H1 (cell line): ENCODE measurements at regions not wholly inside any gene's neighbourhood (a gene's known extent, or its start where the extent isn't known, plus 50 kb on each side); places are given as distances from the start of the nearest gene placed in this dataset.

ENCODE experiments used
- CTCF ChIA-PET: fragments of 300-600 bp; sonication (Branson Sonifier 250); formaldehyde crosslinking; loops from one replicate; lab custom pipeline; 2021; ENCODE audit not compliant: partially characterized antibody; lab: Charles Lee
- POLR2A ChIA-PET: fragments of 300-600 bp; sonication (Branson Sonifier 250); formaldehyde crosslinking; loops from one replicate; lab custom pipeline; 2021; ENCODE audit warnings: inconsistent platforms; ENCODE audit not compliant: partially characterized antibody; lab: Charles Lee
- DNase-seq, 2 experiments: peaks; one replicate each; pipeline versions ENCODE4 v3.0.0 to v3.0.0-alpha.2; 2010 to 2022; ENCODE audit warnings: low spot score in 2 of 2, low read depth in 1 of 2, mixed read lengths in 1 of 2
- FAIRE-seq: peaks from 2 replicates; lab custom pipeline; 2011; peaks lifted over from hg19 to GRCh38; lab: Jason Lieb, UNC
- H2AFZ ChIP-seq: 2 replicates; pipeline ENCODE4 v1.8.1; 2012; ENCODE audit warnings: low read length, inconsistent platforms
- H2AK5ac ChIP-seq: 2 replicates; pipeline ENCODE4 v1.6.1; 2013; ENCODE audit warnings: low read depth, low read length
- H2BK120ac ChIP-seq: replicated peaks from 2 replicates; pipeline ENCODE3; 2013; ENCODE audit warnings: low read depth, low read length, inconsistent platforms
- H2BK12ac ChIP-seq: 2 replicates; pipeline ENCODE4 v1.6.1; 2013; ENCODE audit warnings: low read depth, low read length
- H2BK15ac ChIP-seq: 2 replicates; pipeline ENCODE4 v1.6.1; 2013; ENCODE audit warnings: low read length
- H2BK20ac ChIP-seq: 2 replicates; pipeline ENCODE4 v1.6.1; 2013; ENCODE audit warnings: low read length
- H2BK5ac ChIP-seq: 2 replicates; pipeline ENCODE4 v1.6.1; 2013; ENCODE audit warnings: low read depth, low read length
- H3K14ac ChIP-seq: 2 replicates; pipeline ENCODE4 v1.6.1; 2013; ENCODE audit warnings: inconsistent platforms; ENCODE audit not compliant: insufficient read length
- H3K18ac ChIP-seq: 2 replicates; pipeline ENCODE4 v1.6.1; 2013; ENCODE audit warnings: low read length; ENCODE audit errors: extremely low read depth
- H3K23ac ChIP-seq: 2 replicates; pipeline ENCODE4 v1.6.1; 2013; ENCODE audit warnings: inconsistent platforms; ENCODE audit not compliant: insufficient read length
- H3K23me2 ChIP-seq: 2 replicates; pipeline ENCODE4 v1.6.1; 2013; ENCODE audit warnings: low read depth, low read length
- H3K27ac ChIP-seq: 2 replicates; pipeline ENCODE4 v1.6.1; 2011; ENCODE audit warnings: low read depth, low read length, inconsistent platforms
- H3K27me3 ChIP-seq, 4 experiments: replicated peaks in 1 of 4; 1 replicate in 1 of 4; 2 replicates in 3 of 4; pipeline versions ENCODE4 v1.6.1 to v1.8.1; 2011 to 2013; ENCODE audit warnings: low read length in 3 of 4, mild to moderate bottlenecking in 3 of 4, inconsistent platforms in 2 of 4, mixed read lengths in 2 of 4, moderate library complexity in 1 of 4; ENCODE audit not compliant: control insufficient read depth in 3 of 4, insufficient read depth in 3 of 4; ENCODE audit errors: extremely low read depth in 1 of 4
- H3K36me3 ChIP-seq, 4 experiments: 2 replicates each; pipeline versions ENCODE4 v1.6.1 to v1.8.1; 2011 to 2013; ENCODE audit warnings: mild to moderate bottlenecking in 4 of 4, low read length in 3 of 4, moderate library complexity in 2 of 4, control low read depth in 1 of 4, inconsistent platforms in 1 of 4; ENCODE audit not compliant: insufficient read depth in 4 of 4, control insufficient read depth in 2 of 4
- H3K4ac ChIP-seq: replicated peaks from 2 replicates; pipeline ENCODE3; 2013; ENCODE audit warnings: low read length, low read depth, mixed read lengths, inconsistent platforms; ENCODE audit not compliant: insufficient read length
- H3K4me1 ChIP-seq, 4 experiments: replicated peaks in 1 of 4; 1 replicate in 1 of 4; 2 replicates in 3 of 4; pipeline versions ENCODE4 v1.6.1 to v1.8.1; 2011 to 2013; ENCODE audit warnings: low read length in 3 of 4, inconsistent platforms in 2 of 4, mixed read lengths in 1 of 4; ENCODE audit not compliant: insufficient read depth in 4 of 4, control insufficient read depth in 3 of 4
- H3K4me2 ChIP-seq, 2 experiments: 2 replicates each; pipeline versions ENCODE4 v1.6.1 to v1.8.1; 2011 to 2013; ENCODE audit warnings: low read depth in 2 of 2, low read length in 2 of 2, control low read depth in 1 of 2, inconsistent platforms in 1 of 2, mild to moderate bottlenecking in 1 of 2; ENCODE audit not compliant: insufficient read depth in 1 of 2
- H3K4me3 ChIP-seq, 4 experiments: fragments of 200-600, 300-600 bp in 1 of 4; sonication (generic), shearing (Covaris generic), sonication (Bioruptor Twin) in 1 of 4; 2 replicates each; pipeline versions ENCODE4 v1.5.1 to v1.8.1; 2011 to 2016; ENCODE audit warnings: low read length in 4 of 4, low read depth in 3 of 4, control low read depth in 2 of 4, inconsistent platforms in 2 of 4, mild to moderate bottlenecking in 2 of 4, mixed read lengths in 1 of 4, moderate library complexity in 1 of 4; ENCODE audit not compliant: insufficient read depth in 2 of 4; ENCODE audit errors: extremely low read depth in 1 of 4
- H3K56ac ChIP-seq: replicated peaks from 2 replicates; pipeline ENCODE3; 2013; ENCODE audit warnings: low read depth, mild to moderate bottlenecking, mixed read lengths, low read length, inconsistent platforms; ENCODE audit not compliant: insufficient read length
- H3K79me1 ChIP-seq: 2 replicates; pipeline ENCODE4 v1.6.1; 2013; ENCODE audit warnings: low read depth, low read length, control low read depth
- H3K79me2 ChIP-seq, 2 experiments: 2 replicates each; pipeline versions ENCODE4 v1.6.1 to v1.8.1; 2012 to 2013; ENCODE audit warnings: low read length in 2 of 2, mild to moderate bottlenecking in 2 of 2, inconsistent platforms in 1 of 2; ENCODE audit not compliant: insufficient read depth in 2 of 2, control insufficient read depth in 1 of 2
- H3K9ac ChIP-seq, 4 experiments: replicated peaks in 1 of 4; 1 replicate in 1 of 4; 2 replicates in 3 of 4; pipeline versions ENCODE4 v1.6.1 to v1.8.1; 2011 to 2013; ENCODE audit warnings: low read depth in 3 of 4, low read length in 3 of 4, control low read depth in 2 of 4, mild to moderate bottlenecking in 2 of 4, moderate library complexity in 2 of 4, inconsistent platforms in 1 of 4; ENCODE audit errors: extremely low read depth in 1 of 4
- H3K9me3 ChIP-seq, 2 experiments: 2 replicates each; pipeline versions ENCODE4 v1.6.1 to v1.8.1; 2012 to 2013; ENCODE audit warnings: mild to moderate bottlenecking in 2 of 2, moderate library complexity in 2 of 2, control low read depth in 1 of 2, inconsistent platforms in 1 of 2, low read depth in 1 of 2, low read length in 1 of 2, mixed read lengths in 1 of 2; ENCODE audit not compliant: insufficient read depth in 2 of 2
- H4K20me1 ChIP-seq, 2 experiments: replicated peaks in 1 of 2; 2 replicates each; pipeline versions ENCODE3 to v1.8.1; 2011 to 2013; ENCODE audit warnings: inconsistent platforms in 2 of 2, low read length in 2 of 2, mild to moderate bottlenecking in 1 of 2; ENCODE audit not compliant: insufficient read depth in 2 of 2, control insufficient read depth in 1 of 2
- H4K5ac ChIP-seq: 2 replicates; pipeline ENCODE4 v1.6.1; 2013; ENCODE audit warnings: low read length, low read depth, mixed read lengths, inconsistent platforms; ENCODE audit not compliant: insufficient read length
- H4K8ac ChIP-seq: 2 replicates; pipeline ENCODE4 v1.8.0; 2013; ENCODE audit warnings: mild to moderate bottlenecking, moderate library complexity, low read length, inconsistent platforms; ENCODE audit not compliant: insufficient read depth; ENCODE audit errors: extremely low read depth
- H4K91ac ChIP-seq: replicated peaks from 2 replicates; pipeline ENCODE3; 2013; ENCODE audit warnings: low read length, mixed read lengths, inconsistent platforms; ENCODE audit not compliant: insufficient read length
- CBX8 ChIP-seq: fragments of 300-800, 300-1000 bp; sonication (generic); IDR thresholded peaks from 2 replicates; pipeline ENCODE4 v1.7.1; 2016; ENCODE audit warnings: low read depth, low read length, borderline replicate concordance
- CTBP2 ChIP-seq: IDR thresholded peaks from 2 replicates; pipeline ENCODE4 v1.7.0; 2011; ENCODE audit warnings: borderline replicate concordance, mild to moderate bottlenecking, moderate library complexity, mixed read lengths, low read length; ENCODE audit not compliant: insufficient read depth, insufficient read length
- NANOG ChIP-seq: IDR thresholded peaks from 2 replicates; pipeline ENCODE4 v1.6.1; 2011; ENCODE audit warnings: low read length, low read depth, mild to moderate bottlenecking, inconsistent platforms; ENCODE audit not compliant: insufficient read depth, poor library complexity, severe bottlenecking
- RBBP5 ChIP-seq: IDR thresholded peaks from 2 replicates; pipeline ENCODE4 v1.7.1; 2012; ENCODE audit warnings: low read depth, mild to moderate bottlenecking, inconsistent platforms, low read length, moderate library complexity, borderline replicate concordance
- YY1 ChIP-seq: IDR thresholded peaks from 2 replicates; pipeline ENCODE4 v1.6.1; 2011; ENCODE audit warnings: low read depth, mild to moderate bottlenecking, low read length
- TF ChIP-seq, protein P1 (sequence below), 3 experiments: IDR thresholded peaks; 1 replicate in 2 of 3; 2 replicates in 1 of 3; pipeline versions ENCODE4 v1.5.1 to v1.6.1; 2011; ENCODE audit warnings: low read length in 3 of 3, mild to moderate bottlenecking in 3 of 3, inconsistent platforms in 2 of 3, low read depth in 1 of 3, moderate library complexity in 1 of 3; ENCODE audit not compliant: insufficient read depth in 1 of 3; ENCODE audit errors: control extremely low read depth in 1 of 3

DNA sequence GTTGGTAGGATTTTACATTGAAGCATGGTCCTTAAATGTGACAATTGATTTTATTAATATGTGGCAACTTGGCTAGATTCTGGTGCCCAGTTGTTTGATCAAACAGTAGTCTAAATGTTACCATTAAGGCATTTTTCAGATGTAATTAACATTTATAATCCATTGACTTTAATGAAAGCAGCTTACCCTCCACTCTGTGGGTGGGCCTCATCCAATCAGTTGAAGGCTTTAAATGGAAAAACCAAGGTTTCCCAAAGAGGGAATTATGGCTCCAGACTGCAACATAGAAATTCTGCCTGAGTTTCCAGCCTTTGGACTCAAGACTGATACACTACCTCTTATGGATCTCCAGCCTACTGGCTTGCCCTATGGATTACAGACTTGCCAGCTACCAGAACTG lies 1153.2 kb downstream of the BCL11B start:
- Histone ChIP-seq H3K4me3 (no peak overlapping the region), H3K23me2 (no peaks in the 10 kb centered on the region), H2BK120ac (no peak overlapping the region), H3K27ac (no peak overlapping the region), H3K79me2 (no peaks in the 10 kb centered on the region), H2BK15ac (no peak overlapping the region), H4K20me1 (no peaks in the 10 kb centered on the region), H3K9ac (no peak overlapping the region), H2BK5ac (no peak overlapping the region), H3K56ac (no peak overlapping the region), H2BK12ac (no peak overlapping the region), H3K23ac (no peak overlapping the region), H3K27me3 (no peaks in the 10 kb centered on the region), H2AFZ (no peak overlapping the region), H3K4ac (no peak overlapping the region), H3K4me1 (no peaks in the 10 kb centered on the region), H4K5ac (no peak overlapping the region), H3K36me3 (no peaks in the 10 kb centered on the region), H2AK5ac (no peak overlapping the region), H3K14ac (no peak overlapping the region), H2BK20ac (no peak overlapping the region), H3K4me2 (no peak overlapping the region), H3K18ac (no peak overlapping the region), H3K9me3 (no peaks in the 10 kb centered on the region), H4K91ac (no peak overlapping the region), H3K79me1 (no peaks in the 10 kb centered on the region), H4K8ac (no peak overlapping the region)
- ChIA-PET CTCF (no interaction called here), POLR2A (interaction anchor here (0.6 kb wide), 1 partner anchor 101 kb away, joined by 3 read pairs; no protein-coding TSS in a partner anchor)
- TF ChIP-seq CTBP2, result no peak
- TF ChIP-seq NANOG, result no peak
- TF ChIP-seq, protein P1, sequence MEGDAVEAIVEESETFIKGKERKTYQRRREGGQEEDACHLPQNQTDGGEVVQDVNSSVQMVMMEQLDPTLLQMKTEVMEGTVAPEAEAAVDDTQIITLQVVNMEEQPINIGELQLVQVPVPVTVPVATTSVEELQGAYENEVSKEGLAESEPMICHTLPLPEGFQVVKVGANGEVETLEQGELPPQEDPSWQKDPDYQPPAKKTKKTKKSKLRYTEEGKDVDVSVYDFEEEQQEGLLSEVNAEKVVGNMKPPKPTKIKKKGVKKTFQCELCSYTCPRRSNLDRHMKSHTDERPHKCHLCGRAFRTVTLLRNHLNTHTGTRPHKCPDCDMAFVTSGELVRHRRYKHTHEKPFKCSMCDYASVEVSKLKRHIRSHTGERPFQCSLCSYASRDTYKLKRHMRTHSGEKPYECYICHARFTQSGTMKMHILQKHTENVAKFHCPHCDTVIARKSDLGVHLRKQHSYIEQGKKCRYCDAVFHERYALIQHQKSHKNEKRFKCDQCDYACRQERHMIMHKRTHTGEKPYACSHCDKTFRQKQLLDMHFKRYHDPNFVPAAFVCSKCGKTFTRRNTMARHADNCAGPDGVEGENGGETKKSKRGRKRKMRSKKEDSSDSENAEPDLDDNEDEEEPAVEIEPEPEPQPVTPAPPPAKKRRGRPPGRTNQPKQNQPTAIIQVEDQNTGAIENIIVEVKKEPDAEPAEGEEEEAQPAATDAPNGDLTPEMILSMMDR (IDR thresholded peaks at IDR 0.05; ENCODE audit: control extremely low read depth in 1 of 3, insufficient read depth in 1 of 3, low read depth in 1 of 3, low read length in 3 of 3), result no peak
- no peak for TF ChIP-seq YY1
- no peak for TF ChIP-seq RBBP5
- TF ChIP-seq CBX8, result no peak
- no peak for FAIRE-seq
- no peak for DNase-seq
